ENCODE measurements at regions not wholly inside any gene's neighbourhood (a gene's known extent, or its start where the extent isn't known, plus 50 kb on each side); places are given as distances from the start of the nearest gene placed in this dataset.

GRCh38 chr1:38201431-38201830 is 154.8 kb upstream of the POU3F1 start:
- TF ChIP-seq JUND (IDR thresholded peaks at IDR 0.05) (no peak), EGR1 (IDR thresholded peaks at IDR 0.05; ENCODE audit: low read depth) (no peak), MAX (IDR thresholded peaks at IDR 0.05) (no peak), POLR2A (IDR thresholded peaks at IDR 0.05; ENCODE audit: borderline replicate concordance, extremely low read depth, insufficient read depth, insufficient read length) (no peak), CTCF (IDR thresholded peaks at IDR 0.05 in 2 of 3, conservative IDR thresholded peaks at IDR 0.05 in 1 of 3; ENCODE audit: borderline replicate concordance in 1 of 3, insufficient read depth in 1 of 3, low read depth in 2 of 3, low read length in 2 of 3) (no peak), ZFX (IDR thresholded peaks at IDR 0.05) (no peak), POLR2AphosphoS5 (IDR thresholded peaks at IDR 0.05; ENCODE audit: low read depth, low read length) (no peak), SRF (IDR thresholded peaks at IDR 0.05; ENCODE audit: low read depth) (no peak), CEBPB (IDR thresholded peaks at IDR 0.05; ENCODE audit: low read depth) (no peak), EZH2 (IDR thresholded peaks at IDR 0.05) (no peak)
